Left lung (tissue), 4 donors: ENCODE measurements at regions not wholly inside any gene's neighbourhood (a gene's known extent, or its start where the extent isn't known, plus 50 kb on each side); places are given as distances from the start of the nearest gene placed in this dataset.
"Not testable (repeated sequence)": the region's sequence is repeated elsewhere in the genome, so short reads cannot be mapped to it uniquely, and the experiment has no call there.

Source experiments
- ATAC-seq: fragments of 200-7000 bp; cut with Tn5 transposase; one replicate; pipeline ENCODE4 v1.9.1; 2020; ENCODE audit warnings: moderate library complexity
- DNase-seq, 4 donors: peaks; one replicate each; pipeline ENCODE4 v3.0.0-alpha.2; 2013 to 2020
- H3K27ac ChIP-seq, 2 donors: fragments of 200-600 bp; sonication (generic) in 1 of 2; one replicate each; pipeline versions ENCODE4 v1.5.0 to v1.8.0; 2020 to 2021
- H3K27me3 ChIP-seq, 2 donors: fragments of 200-600 bp; sonication (generic) in 1 of 2; one replicate each; pipeline versions ENCODE4 v1.5.0 to v1.8.0; 2020 to 2021
- H3K36me3 ChIP-seq, 2 donors: fragments of 200-600 bp; sonication (generic) in 1 of 2; one replicate each; pipeline versions ENCODE4 v1.5.0 to v1.8.0; 2020 to 2021
- H3K4me1 ChIP-seq, 2 donors: fragments of 200-600 bp; one replicate each; pipeline ENCODE4 v1.8.0; 2021
- H3K4me3 ChIP-seq, 2 donors: fragments of 200-600 bp; sonication (generic) in 1 of 2; one replicate each; pipeline versions ENCODE4 v1.5.0 to v1.8.0; 2020 to 2021; ENCODE audit warnings: mild to moderate bottlenecking in 1 of 2
- H3K9me3 ChIP-seq, 2 donors: fragments of 200-600 bp; sonication (generic) in 1 of 2; one replicate each; pipeline versions ENCODE4 v1.5.0 to v1.8.0; 2020 to 2021
- CTCF ChIP-seq, 2 donors: fragments of 200-600 bp; sonication (generic) in 1 of 2; IDR thresholded peaks; one replicate each; pipeline versions ENCODE4 v1.5.0 to v1.8.0; 2021; ENCODE audit warnings: antibody characterized with exemption in 2 of 2
- intact Hi-C, 2 donors: fragments of 100-400 bp; cut with DNase I; formaldehyde crosslinking; loops; one replicate each; pipeline versions ENCODE4 v1.11.2 to v1.14.2; 2022
- donor health status: DM: no; HTN: yes; CAD: no.
- donor health status: DM: no; HTN: no; CAD: no.

DNA sequence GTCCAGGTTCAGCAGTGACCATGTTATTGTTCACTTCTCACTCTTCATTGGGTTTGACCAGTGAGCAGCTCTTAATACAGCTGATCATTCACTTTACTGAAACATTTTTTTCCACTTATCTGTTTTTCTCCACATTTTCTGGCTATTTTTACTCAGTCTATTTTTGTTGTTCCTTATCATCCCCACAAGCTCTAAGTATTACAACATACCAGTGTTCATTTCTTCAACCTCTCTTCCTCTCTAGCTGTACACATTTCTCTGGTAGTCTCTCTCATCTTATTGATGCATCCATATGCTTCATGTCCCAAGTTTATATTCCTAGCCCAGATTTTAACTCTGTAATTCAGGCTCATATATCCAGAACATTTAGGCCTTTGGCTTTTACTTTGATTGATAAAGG, 119.4 kb upstream of the FOLH1 start:
- H3K4me1 ChIP-seq, intact Hi-C loops, H3K27me3 ChIP-seq, H3K4me3 ChIP-seq, H3K36me3 ChIP-seq, DNase-seq, ATAC-seq, H3K27ac ChIP-seq: not testable (repeated sequence)
- peaks cover 0 to 12% of the 10 kb centered on the region in 2 donors for H3K9me3 ChIP-seq

DNA sequence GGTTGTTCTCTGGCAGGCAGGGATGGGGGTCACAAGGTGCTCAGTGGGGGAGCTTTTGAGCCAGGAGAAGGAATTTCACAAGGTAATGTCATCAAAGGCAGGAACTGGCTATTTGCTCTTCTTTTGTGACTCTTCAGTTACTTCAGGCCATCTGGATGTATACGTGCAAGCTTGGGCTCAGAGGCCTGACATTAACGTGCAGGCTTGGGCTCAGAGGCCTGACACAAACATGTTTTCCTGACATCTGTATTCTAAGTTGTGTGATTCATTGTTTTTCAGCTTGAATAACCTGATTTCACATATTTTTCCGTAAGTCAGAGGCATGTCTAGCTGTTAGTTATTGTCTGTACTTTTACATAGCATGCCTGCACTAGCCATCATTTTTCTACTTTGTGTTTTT, 118.2 kb upstream of the FOLH1 start:
- ATAC-seq, H3K27ac ChIP-seq, H3K27me3 ChIP-seq, H3K4me1 ChIP-seq, DNase-seq, intact Hi-C loops, H3K36me3 ChIP-seq, H3K4me3 ChIP-seq: not testable (repeated sequence)
- H3K9me3 ChIP-seq, result peaks cover 0 to 20% of the 10 kb centered on the region in 2 donors

DNA sequence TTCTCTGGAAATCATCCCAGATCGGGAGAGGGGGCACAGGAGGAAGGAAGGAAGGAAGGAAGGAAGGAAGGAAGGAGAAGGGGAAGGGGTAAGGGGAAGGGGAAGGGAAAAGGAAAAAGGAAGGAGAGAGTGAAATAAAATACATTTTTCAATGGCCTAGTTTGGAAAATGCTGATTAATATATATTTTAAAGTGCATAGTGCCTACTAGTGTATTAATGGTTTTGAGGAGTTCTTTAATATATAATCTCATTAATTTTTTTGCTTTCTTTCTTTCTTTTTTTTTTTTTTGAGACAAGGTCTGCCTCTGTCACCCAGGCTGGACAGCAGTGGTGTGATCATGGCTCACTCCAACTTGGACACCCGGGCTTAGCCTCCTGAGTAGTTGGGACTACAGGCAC, 107.8 kb upstream of the FOLH1 start:
- ATAC-seq, result no peak
- Histone ChIP-seq H3K9me3 (peaks cover 0 to 8% of the 10 kb centered on the region in 2 donors), H3K4me3 (no peak overlapping the region), H3K27ac (no peak overlapping the region), H3K27me3 (no peaks in the 10 kb centered on the region), H3K36me3 (no peaks in the 10 kb centered on the region), H3K4me1 (no peaks in the 10 kb centered on the region)
- intact Hi-C loops, result no loop called here
- DNase-seq, result no peak
- no peak for TF ChIP-seq CTCF (IDR thresholded peaks at IDR 0.05)

- Histone ChIP-seq H3K36me3 (no peaks in the 10 kb centered on the region), H3K27ac (no peak overlapping the region), H3K9me3 (no peaks in the 10 kb centered on the region), H3K27me3 (no peaks in the 10 kb centered on the region), H3K4me3 (no peak overlapping the region), H3K4me1 (no peaks in the 10 kb centered on the region)
- ATAC-seq (no peak), DNase-seq (no peak)
- TF ChIP-seq CTCF (IDR thresholded peaks at IDR 0.05), result no peak
- intact Hi-C loops, result no loop called here
Measured at GRCh38 chr11:49303080-49303479, 94.7 kb upstream of the FOLH1 start.

DNA sequence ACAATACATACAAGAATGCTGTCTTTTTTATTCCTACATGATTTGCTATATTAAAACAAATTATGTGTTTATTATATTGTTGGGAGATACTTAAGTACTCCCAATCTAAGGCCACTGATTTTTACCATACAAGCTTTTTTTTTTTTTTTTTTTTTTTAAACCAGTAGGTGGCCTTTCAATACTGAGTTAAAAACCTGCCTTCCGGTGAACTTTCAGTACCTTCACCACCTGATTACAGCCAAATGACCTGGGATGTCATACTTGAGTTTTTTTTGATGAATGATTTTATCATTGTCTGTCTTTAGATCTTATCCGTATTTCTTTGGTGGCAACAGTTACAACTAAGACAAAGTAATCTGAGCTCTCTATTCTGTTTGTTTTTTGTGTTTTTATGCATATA, 94.0 kb upstream of the FOLH1 start:
- DNase-seq, result no peak
- Histone ChIP-seq H3K36me3 (no peaks in the 10 kb centered on the region), H3K4me3 (no peak overlapping the region), H3K27me3 (no peaks in the 10 kb centered on the region), H3K27ac (no peak overlapping the region), H3K9me3 (no peaks in the 10 kb centered on the region), H3K4me1 (no peaks in the 10 kb centered on the region)
- no peak for ATAC-seq
- intact Hi-C loops, result no loop called here
- TF ChIP-seq CTCF (IDR thresholded peaks at IDR 0.05), result no peak

- H3K27ac ChIP-seq, ATAC-seq, H3K27me3 ChIP-seq, H3K4me1 ChIP-seq, intact Hi-C loops, H3K9me3 ChIP-seq, H3K4me3 ChIP-seq, H3K36me3 ChIP-seq, DNase-seq: not testable (repeated sequence)
Measured at GRCh38 chr11:49298017-49298416, 89.6 kb upstream of the FOLH1 start.

DNA sequence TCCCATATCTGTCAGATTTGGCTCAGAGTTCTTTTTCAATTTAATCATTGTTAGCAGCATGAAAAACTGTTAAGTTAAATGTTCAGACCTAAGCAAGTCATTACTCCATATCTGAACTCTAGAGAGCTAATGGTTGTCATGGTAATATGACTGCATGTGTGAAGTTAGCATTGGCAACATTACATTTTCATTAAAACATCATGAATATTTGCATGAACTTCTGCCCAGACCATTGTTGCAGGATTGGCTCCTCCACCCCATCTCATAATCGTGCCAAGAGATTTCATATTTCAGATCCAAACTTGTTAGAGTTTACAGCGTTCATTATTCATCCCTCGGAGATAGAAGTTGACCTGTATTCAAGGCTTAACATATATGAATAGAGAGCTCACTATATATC, 75.5 kb upstream of the FOLH1 start:
- intact Hi-C loops, H3K4me1 ChIP-seq, H3K9me3 ChIP-seq, ATAC-seq, H3K4me3 ChIP-seq, H3K27me3 ChIP-seq, H3K36me3 ChIP-seq: not testable (repeated sequence)
- peak overlapping the region; percentile 26 to 48 for H3K27ac ChIP-seq
- DNase-seq, result peak in 2 of 4 donors; percentile 5

- H3K4me3 ChIP-seq, H3K4me1 ChIP-seq, H3K27me3 ChIP-seq, H3K9me3 ChIP-seq, H3K36me3 ChIP-seq, intact Hi-C loops: not testable (repeated sequence)
- ATAC-seq, result peak; percentile 93
- DNase-seq, result peak in 2 of 4 donors; percentile 5 to 59
- H3K27ac ChIP-seq, result peak overlapping the region; percentile 26 to 48
Measured at GRCh38 chr11:49283282-49283681, 74.9 kb upstream of the FOLH1 start.

- H3K27ac ChIP-seq, DNase-seq, H3K27me3 ChIP-seq, ATAC-seq, H3K4me1 ChIP-seq, H3K9me3 ChIP-seq, H3K4me3 ChIP-seq, H3K36me3 ChIP-seq, intact Hi-C loops: not testable (repeated sequence)
Measured at GRCh38 chr11:49282125-49282524, 73.7 kb upstream of the FOLH1 start.

GRCh38 chr11:49277951-49278350, 69.5 kb upstream of the FOLH1 start:
- ATAC-seq, H3K4me1 ChIP-seq, intact Hi-C loops, H3K4me3 ChIP-seq, H3K27ac ChIP-seq, H3K27me3 ChIP-seq, DNase-seq, H3K36me3 ChIP-seq, H3K9me3 ChIP-seq: not testable (repeated sequence)
